Central memory CD8-positive, alpha-beta T cell (primary cell): ENCODE measurements at regions not wholly inside any gene's neighbourhood (a gene's known extent, or its start where the extent isn't known, plus 50 kb on each side); places are given as distances from the start of the nearest gene placed in this dataset.

Experiments
- ATAC-seq: fragments of 150-1000 bp; cut with Tn5 transposase; replicated peaks from 2 replicates; pipeline ENCODE4 v1.10.0; 2022; ENCODE audit warnings: mild to moderate bottlenecking, moderate FRiP score, moderate number of reproducible peaks; ENCODE audit not compliant: poor library complexity, severe bottlenecking; ENCODE audit errors: extremely low read depth
- DNase-seq, 2 donors: peaks; one replicate each; pipeline ENCODE4 v3.0.0; 2021; ENCODE audit warnings: low spot score in 2 of 2
- H3K27ac Mint-ChIP-seq: one replicate; pipeline ENCODE4 v1.8.0; 2022; ENCODE audit warnings: low read depth, mild to moderate bottlenecking, moderate library complexity, mixed read lengths
- H3K27me3 Mint-ChIP-seq: one replicate; pipeline ENCODE4 v1.8.0; 2022; ENCODE audit warnings: mixed read lengths
- H3K36me3 Mint-ChIP-seq: one replicate; pipeline ENCODE4 v1.8.0; 2022; ENCODE audit warnings: mild to moderate bottlenecking, moderate library complexity, mixed read lengths; ENCODE audit not compliant: insufficient read depth
- H3K4me1 Mint-ChIP-seq: one replicate; pipeline ENCODE4 v1.8.0; 2022; ENCODE audit warnings: mixed read lengths
- H3K4me3 Mint-ChIP-seq: one replicate; pipeline ENCODE4 v1.8.0; 2022; ENCODE audit warnings: mild to moderate bottlenecking, moderate library complexity, mixed read lengths
- H3K9me3 Mint-ChIP-seq: one replicate; pipeline ENCODE4 v1.8.0; 2022; ENCODE audit warnings: mixed read lengths

- no peaks in the 10 kb centered on the region for H3K9me3 Mint-ChIP-seq
- H3K36me3 Mint-ChIP-seq, result no peaks in the 10 kb centered on the region
- DNase-seq (no peak), ATAC-seq (no peak)
- peaks cover 30% of the 10 kb centered on the region for H3K27me3 Mint-ChIP-seq
- no peak overlapping the region for H3K27ac Mint-ChIP-seq
- H3K4me3 Mint-ChIP-seq, result no peak overlapping the region
- no peaks in the 10 kb centered on the region for H3K4me1 Mint-ChIP-seq
These were observed 637.8 kb downstream of the BCOR start for GRCh38 chrX:39459952-39460351.

GRCh38 chrX:39460499-39460898 lies 637.3 kb downstream of the BCOR start:
- H3K9me3 Mint-ChIP-seq, result no peaks in the 10 kb centered on the region
- ATAC-seq (no peak), DNase-seq (no peak)
- H3K27ac Mint-ChIP-seq, result no peak overlapping the region
- H3K4me1 Mint-ChIP-seq, result no peaks in the 10 kb centered on the region
- H3K27me3 Mint-ChIP-seq, result peaks cover 33% of the 10 kb centered on the region
- no peak overlapping the region for H3K4me3 Mint-ChIP-seq
- H3K36me3 Mint-ChIP-seq, result no peaks in the 10 kb centered on the region

DNA sequence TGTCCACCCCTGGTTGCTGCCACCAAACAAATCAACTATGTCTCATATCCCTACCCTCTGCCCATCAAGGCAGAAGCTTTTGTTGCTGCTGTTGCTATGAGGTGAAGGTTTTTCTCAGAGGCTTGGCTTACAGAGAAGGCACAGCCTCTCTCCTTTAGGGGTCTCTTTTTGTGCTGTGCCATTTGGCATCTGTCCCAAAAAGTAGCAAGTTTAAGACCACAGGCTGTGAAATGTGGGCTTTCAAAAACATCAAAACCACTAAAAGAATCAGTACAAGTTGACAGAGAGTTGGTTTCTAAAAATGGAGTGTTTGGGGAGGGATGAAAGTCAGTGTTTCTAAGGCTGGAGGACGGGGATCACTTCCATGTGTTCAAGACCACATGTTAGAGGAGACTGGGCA lies 634.9 kb downstream of the BCOR start:
- Mint-ChIP-seq H3K27me3 (peaks cover 21% of the 10 kb centered on the region), H3K36me3 (no peaks in the 10 kb centered on the region), H3K4me3 (no peak overlapping the region), H3K27ac (no peak overlapping the region), H3K4me1 (no peaks in the 10 kb centered on the region), H3K9me3 (no peaks in the 10 kb centered on the region)
- ATAC-seq (no peak), DNase-seq (no peak)

DNA sequence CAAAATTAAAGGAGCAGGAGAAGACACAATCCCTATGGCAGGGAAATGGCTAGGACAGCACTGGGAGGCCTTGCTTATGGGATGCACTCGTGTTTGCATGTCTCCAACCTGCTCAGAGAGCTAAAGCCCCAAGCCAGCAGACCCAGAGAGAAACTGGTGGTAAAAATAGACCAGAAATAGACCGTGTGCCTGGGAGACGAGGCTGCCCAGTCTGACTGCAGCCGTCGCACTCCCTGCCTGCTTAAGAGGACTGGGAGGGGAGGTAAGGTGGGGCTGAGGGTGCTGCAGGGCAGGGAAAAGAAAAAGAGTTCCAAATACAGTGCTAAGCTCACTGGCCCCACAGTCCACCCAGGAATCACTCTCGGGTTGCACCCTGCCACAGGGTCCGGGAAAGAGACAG lies 633.5 kb downstream of the BCOR start:
- no peaks in the 10 kb centered on the region for H3K9me3 Mint-ChIP-seq
- DNase-seq, result no peak
- peaks cover 2% of the 10 kb centered on the region for H3K36me3 Mint-ChIP-seq
- H3K27me3 Mint-ChIP-seq, result peaks cover 21% of the 10 kb centered on the region
- H3K27ac Mint-ChIP-seq, result no peak overlapping the region
- H3K4me1 Mint-ChIP-seq, result no peaks in the 10 kb centered on the region
- no peak for ATAC-seq
- H3K4me3 Mint-ChIP-seq, result no peak overlapping the region

GRCh38 chrX:39465467-39465866 lies 632.3 kb downstream of the BCOR start:
- Mint-ChIP-seq H3K4me1 (no peaks in the 10 kb centered on the region), H3K4me3 (no peak overlapping the region), H3K27me3 (peaks cover 21% of the 10 kb centered on the region), H3K36me3 (peaks cover 2% of the 10 kb centered on the region), H3K27ac (no peak overlapping the region), H3K9me3 (no peaks in the 10 kb centered on the region)
- ATAC-seq (no peak), DNase-seq (no peak)

DNA sequence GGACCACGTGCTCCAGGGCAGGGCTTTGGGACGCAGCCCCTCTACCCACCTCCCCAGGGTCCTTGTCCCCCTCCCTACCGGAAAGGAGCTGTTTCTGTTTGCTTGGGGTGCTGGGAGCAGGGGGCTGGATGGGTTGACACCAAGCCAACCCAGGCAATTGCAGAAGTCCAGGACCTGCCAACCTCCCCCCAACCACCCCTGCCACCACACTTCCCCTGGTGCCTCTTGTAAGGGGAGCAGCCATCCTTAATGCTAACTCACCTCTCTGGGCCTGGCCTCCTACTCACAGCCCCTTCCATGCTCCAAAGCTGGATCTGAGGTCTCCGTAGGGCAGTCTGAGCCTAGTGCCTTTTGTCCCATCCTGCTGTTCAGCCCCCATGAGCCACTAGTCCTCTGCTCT lies 631.9 kb downstream of the BCOR start:
- Mint-ChIP-seq H3K9me3 (no peaks in the 10 kb centered on the region), H3K27me3 (peaks cover 21% of the 10 kb centered on the region), H3K4me3 (no peak overlapping the region), H3K27ac (no peak overlapping the region), H3K4me1 (no peaks in the 10 kb centered on the region), H3K36me3 (peaks cover 2% of the 10 kb centered on the region)
- ATAC-seq (no peak), DNase-seq (no peak)

- ATAC-seq (no peak), DNase-seq (no peak)
- Mint-ChIP-seq H3K27me3 (peaks cover 12% of the 10 kb centered on the region), H3K27ac (no peak overlapping the region), H3K4me3 (no peak overlapping the region), H3K9me3 (no peaks in the 10 kb centered on the region), H3K4me1 (no peaks in the 10 kb centered on the region), H3K36me3 (peaks cover 2% of the 10 kb centered on the region)
These were observed 628.6 kb downstream of the BCOR start for GRCh38 chrX:39469126-39469525.

DNA sequence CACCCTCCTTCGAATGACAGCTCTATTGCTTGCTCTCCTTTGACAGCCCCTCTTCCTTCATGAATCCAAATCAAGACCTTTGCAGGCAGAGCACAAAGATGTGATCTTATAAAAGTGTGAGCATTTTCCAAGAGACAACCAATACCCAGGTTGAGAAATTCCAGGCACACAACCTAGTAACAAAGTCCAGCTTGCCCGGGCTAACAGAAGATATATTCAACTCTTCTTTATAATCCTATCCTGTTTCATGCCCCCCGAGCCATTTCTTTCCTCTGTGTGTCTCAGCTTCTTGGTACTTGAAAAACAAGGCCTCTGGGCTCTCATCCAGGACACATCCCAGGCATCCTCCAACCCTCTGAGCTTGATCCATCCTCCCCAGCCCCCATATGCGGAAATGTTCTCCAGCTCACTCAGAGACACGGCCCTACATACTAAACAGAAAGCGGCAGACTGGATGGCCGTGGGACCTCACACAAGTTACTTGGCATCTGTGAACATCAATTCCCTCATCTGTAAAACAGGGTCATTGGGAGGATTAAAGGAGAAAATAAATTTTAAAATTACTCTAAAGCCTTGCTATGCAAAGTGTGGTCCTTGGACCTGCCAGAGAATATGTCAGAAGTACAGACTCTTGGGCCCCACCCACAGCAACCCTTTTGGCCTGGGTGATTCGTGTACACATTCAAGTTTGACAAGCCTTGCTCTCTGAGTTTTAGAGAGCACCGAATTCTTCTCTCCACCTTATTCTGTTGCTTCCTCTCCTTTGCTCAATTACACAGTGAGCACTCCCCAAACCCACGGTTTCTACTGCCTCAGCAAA lies 627.0 kb downstream of the BCOR start:
- H3K36me3 Mint-ChIP-seq, result peaks cover 2% of the 10 kb centered on the region
- H3K27me3 Mint-ChIP-seq, result peaks cover 15% of the 10 kb centered on the region
- DNase-seq, result no peak
- no peak overlapping the region for H3K4me3 Mint-ChIP-seq
- H3K27ac Mint-ChIP-seq, result no peak overlapping the region
- H3K9me3 Mint-ChIP-seq, result no peaks in the 10 kb centered on the region
- no peaks in the 10 kb centered on the region for H3K4me1 Mint-ChIP-seq
- no peak for ATAC-seq

GRCh38 chrX:39472161-39472560 lies 625.6 kb downstream of the BCOR start:
- no peaks in the 10 kb centered on the region for H3K4me1 Mint-ChIP-seq
- no peak for ATAC-seq
- H3K4me3 Mint-ChIP-seq, result no peak overlapping the region
- peaks cover 2% of the 10 kb centered on the region for H3K36me3 Mint-ChIP-seq
- DNase-seq, result no peak
- H3K27ac Mint-ChIP-seq, result no peak overlapping the region
- peaks cover 24% of the 10 kb centered on the region for H3K27me3 Mint-ChIP-seq
- no peaks in the 10 kb centered on the region for H3K9me3 Mint-ChIP-seq

GRCh38 chrX:39473812-39474211 lies 623.9 kb downstream of the BCOR start:
- H3K36me3 Mint-ChIP-seq, result no peaks in the 10 kb centered on the region
- ATAC-seq, result no peak
- peaks cover 24% of the 10 kb centered on the region for H3K27me3 Mint-ChIP-seq
- no peaks in the 10 kb centered on the region for H3K9me3 Mint-ChIP-seq
- no peak overlapping the region for H3K4me3 Mint-ChIP-seq
- no peaks in the 10 kb centered on the region for H3K4me1 Mint-ChIP-seq
- no peak overlapping the region for H3K27ac Mint-ChIP-seq
- no peak for DNase-seq

GRCh38 chrX:39475372-39475771 lies 622.4 kb downstream of the BCOR start:
- no peak for ATAC-seq
- no peaks in the 10 kb centered on the region for H3K4me1 Mint-ChIP-seq
- DNase-seq, result no peak
- no peaks in the 10 kb centered on the region for H3K9me3 Mint-ChIP-seq
- no peak overlapping the region for H3K4me3 Mint-ChIP-seq
- H3K36me3 Mint-ChIP-seq, result no peaks in the 10 kb centered on the region
- no peak overlapping the region for H3K27ac Mint-ChIP-seq
- peaks cover 24% of the 10 kb centered on the region for H3K27me3 Mint-ChIP-seq

DNA sequence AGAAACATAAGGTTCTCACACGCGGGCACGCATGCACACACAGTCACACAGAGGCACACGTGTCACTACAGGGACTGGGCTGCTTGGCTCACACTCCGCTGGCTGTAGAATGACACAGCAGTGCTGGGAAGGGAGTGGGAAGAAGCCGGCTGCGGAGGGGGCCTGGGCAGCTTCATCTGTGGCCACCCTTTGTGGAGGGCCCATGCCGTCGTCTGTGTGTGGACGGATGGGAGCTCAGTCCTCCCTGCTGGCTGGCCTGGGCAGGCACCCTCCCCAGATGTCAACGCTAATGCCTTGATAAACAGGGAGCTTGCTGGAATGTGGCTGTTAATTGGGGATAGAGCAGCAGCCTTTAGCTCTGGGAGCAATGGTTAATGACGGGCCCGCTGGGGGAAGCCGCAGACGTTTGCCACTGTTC lies 621.1 kb downstream of the BCOR start:
- Mint-ChIP-seq H3K36me3 (no peaks in the 10 kb centered on the region), H3K27ac (no peak overlapping the region), H3K9me3 (no peaks in the 10 kb centered on the region), H3K27me3 (peaks cover 24% of the 10 kb centered on the region), H3K4me3 (no peak overlapping the region), H3K4me1 (no peaks in the 10 kb centered on the region)
- ATAC-seq (no peak), DNase-seq (no peak)

DNA sequence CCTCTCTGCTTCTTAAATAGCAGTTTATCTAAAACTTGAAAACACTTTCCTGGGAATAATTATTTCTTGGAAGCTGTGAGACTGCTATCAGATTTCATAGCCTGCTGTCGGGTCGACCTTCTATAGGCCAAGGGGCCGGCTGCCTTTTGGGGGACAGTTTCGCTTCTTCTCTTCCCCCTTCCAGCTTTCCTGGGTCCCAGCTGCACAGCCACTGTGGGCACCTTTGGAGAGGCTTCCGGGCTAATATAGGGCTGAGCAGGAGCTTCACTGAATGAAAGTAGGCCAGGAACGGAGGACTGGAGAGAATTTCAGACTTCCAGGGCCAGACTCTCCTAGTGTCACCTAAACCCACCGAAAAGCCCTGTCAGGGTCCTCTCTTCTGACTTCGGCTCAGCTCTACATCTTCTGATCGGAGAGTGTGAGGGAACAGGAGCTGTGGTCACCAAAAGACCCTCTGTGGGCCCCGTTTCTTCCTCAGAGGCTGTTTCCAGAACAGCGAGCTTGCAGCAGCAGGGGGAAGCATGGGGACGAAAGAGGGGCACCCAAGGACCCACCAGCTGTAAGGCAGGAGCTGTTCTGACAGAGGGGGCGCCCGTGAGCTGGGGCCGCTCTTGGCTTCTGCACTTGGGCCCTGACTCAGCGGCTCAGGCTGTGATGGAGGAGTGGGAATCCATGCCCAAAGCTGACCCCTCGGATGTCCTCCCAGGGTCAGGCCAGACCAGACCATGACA lies 620.6 kb downstream of the BCOR start:
- ATAC-seq (no peak), DNase-seq (no peak)
- Mint-ChIP-seq H3K9me3 (no peaks in the 10 kb centered on the region), H3K27me3 (peaks cover 24% of the 10 kb centered on the region), H3K4me1 (no peaks in the 10 kb centered on the region), H3K4me3 (no peak overlapping the region), H3K36me3 (no peaks in the 10 kb centered on the region), H3K27ac (no peak overlapping the region)
